Astrocyte of the hippocampus (primary cell): ENCODE measurements at regions not wholly inside any gene's neighbourhood (a gene's known extent, or its start where the extent isn't known, plus 50 kb on each side); places are given as distances from the start of the nearest gene placed in this dataset.

Source experiments
- DNase-seq: peaks from one replicate; pipeline ENCODE4 v3.0.0; 2011; ENCODE audit warnings: low read depth, low spot score

- DNase-seq = no peak
Observed at GRCh38 chr9:80235752-80236151, 664.0 kb downstream of the TLE4 start.

- DNase-seq = no peak
Observed at GRCh38 chr9:80233906-80234305, 662.1 kb downstream of the TLE4 start.

GRCh38 chr9:80233102-80233843 lies 661.5 kb downstream of the TLE4 start:
- no peak for DNase-seq

GRCh38 chr9:80231318-80232236 lies 659.8 kb downstream of the TLE4 start:
- DNase-seq = no peak

GRCh38 chr9:80223897-80224296 lies 652.1 kb downstream of the TLE4 start:
- no peak for DNase-seq

GRCh38 chr9:80222466-80223169 lies 650.9 kb downstream of the TLE4 start:
- no peak for DNase-seq

GRCh38 chr9:80218328-80218727 lies 646.6 kb downstream of the TLE4 start:
- DNase-seq = no peak

- DNase-seq = no peak
Observed at GRCh38 chr9:80213613-80214012, 641.8 kb downstream of the TLE4 start.

- no peak for DNase-seq
Observed at GRCh38 chr9:80208696-80209095, 636.9 kb downstream of the TLE4 start.

GRCh38 chr9:80204054-80204453 lies 632.3 kb downstream of the TLE4 start:
- no peak for DNase-seq

GRCh38 chr9:80197661-80198060 lies 625.9 kb downstream of the TLE4 start:
- DNase-seq = peak; percentile 29

GRCh38 chr9:80191108-80191507 lies 619.3 kb downstream of the TLE4 start:
- DNase-seq = peak; percentile 50

GRCh38 chr9:80188579-80188978 lies 616.8 kb downstream of the TLE4 start:
- DNase-seq = no peak

GRCh38 chr9:80185112-80185738 lies 613.5 kb downstream of the TLE4 start:
- no peak for DNase-seq

- peak; percentile 11 for DNase-seq
Observed at GRCh38 chr9:80177949-80178480, 606.2 kb downstream of the TLE4 start.

GRCh38 chr9:80175286-80176150 lies 603.8 kb downstream of the TLE4 start:
- DNase-seq = peak; percentile 67

GRCh38 chr9:80163889-80164288 lies 592.1 kb downstream of the TLE4 start:
- DNase-seq = no peak

- DNase-seq = no peak
Observed at GRCh38 chr9:80158554-80159170, 586.9 kb downstream of the TLE4 start.

- peak; percentile 11 for DNase-seq
Observed at GRCh38 chr9:80158131-80158530, 586.4 kb downstream of the TLE4 start.

- DNase-seq = peak; percentile 45
Observed at GRCh38 chr9:80157561-80157983, 585.8 kb downstream of the TLE4 start.
